Prostate gland (tissue), 2 donors: ENCODE measurements at regions not wholly inside any gene's neighbourhood (a gene's known extent, or its start where the extent isn't known, plus 50 kb on each side); places are given as distances from the start of the nearest gene placed in this dataset.

ENCODE experiments used
- CTCF ChIP-seq, 4 experiments: fragments of 200-600 bp in 2 of 4; fragments of 450-650 bp in 2 of 4; sonication (generic) in 2 of 4; IDR thresholded peaks; 1 replicate in 3 of 4; 2 replicates in 1 of 4; pipeline ENCODE4 v1.5.1; 2016 to 2019; ENCODE audit warnings: antibody characterized with exemption in 4 of 4, mild to moderate bottlenecking in 2 of 4, moderate library complexity in 2 of 4
- POLR2A ChIP-seq: fragments of 450-650 bp; IDR thresholded peaks from one replicate; pipeline ENCODE4 v1.6.1; 2016; ENCODE audit warnings: antibody characterized with exemption, mild to moderate bottlenecking

- TF ChIP-seq CTCF (IDR thresholded peaks at IDR 0.05) (no peak), POLR2A (no peak)
Measured at GRCh38 chr14:30349520-30349919, 209.4 kb upstream of the G2E3 start.
